ENCODE measurements at regions not wholly inside any gene's neighbourhood (a gene's known extent, or its start where the extent isn't known, plus 50 kb on each side); places are given as distances from the start of the nearest gene placed in this dataset.

GRCh38 chr7:132899-133298 is 59.5 kb upstream of the FAM20C start:
- Histone ChIP-seq H3K27me3 (ENCODE audit: control insufficient read depth, insufficient read depth, low read length) (no peaks in the 10 kb centered on the region), H3K4me1 (ENCODE audit: control insufficient read depth, insufficient read depth, low read length) (peaks cover 31% of the 10 kb centered on the region), H3K4me3 (ENCODE audit: low read depth, low read length) (no peak overlapping the region), H3K36me3 (ENCODE audit: control insufficient read depth, insufficient read depth, low read length) (no peaks in the 10 kb centered on the region), H3K9me3 (ENCODE audit: control insufficient read depth, insufficient read depth, low read length) (no peaks in the 10 kb centered on the region), H3K27ac (ENCODE audit: low read depth, low read length) (no peak overlapping the region)
- WGBS (ENCODE audit: insufficient coverage), result no CpG with 5 or more reads among the region's 2 CpGs
- DNase-seq (ENCODE audit: low read depth in 4 of 6, low spot score in 6 of 6), result no peak

- H3K9me3 ChIP-seq (ENCODE audit: control insufficient read depth, insufficient read depth, low read length), result no peaks in the 10 kb centered on the region
- no peaks in the 10 kb centered on the region for H3K36me3 ChIP-seq (ENCODE audit: control insufficient read depth, insufficient read depth, low read length)
- no peak for DNase-seq (ENCODE audit: low read depth in 4 of 6, low spot score in 6 of 6)
- no peaks in the 10 kb centered on the region for H3K27me3 ChIP-seq (ENCODE audit: control insufficient read depth, insufficient read depth, low read length)
- no CpG with 5 or more reads among the region's 11 CpGs for WGBS (ENCODE audit: insufficient coverage)
- H3K27ac ChIP-seq (ENCODE audit: low read depth, low read length), result no peak overlapping the region
- no peak overlapping the region for H3K4me3 ChIP-seq (ENCODE audit: low read depth, low read length)
- H3K4me1 ChIP-seq (ENCODE audit: control insufficient read depth, insufficient read depth, low read length), result peaks cover 31% of the 10 kb centered on the region
These were observed 58.9 kb upstream of the FAM20C start for GRCh38 chr7:133470-133869.

- WGBS (ENCODE audit: insufficient coverage), result 86% methylated on average over 15 of the region's 15 CpGs
- H3K36me3 ChIP-seq (ENCODE audit: control insufficient read depth, insufficient read depth, low read length), result no peaks in the 10 kb centered on the region
- H3K4me1 ChIP-seq (ENCODE audit: control insufficient read depth, insufficient read depth, low read length), result peaks cover 32% of the 10 kb centered on the region
- no peaks in the 10 kb centered on the region for H3K27me3 ChIP-seq (ENCODE audit: control insufficient read depth, insufficient read depth, low read length)
- H3K4me3 ChIP-seq (ENCODE audit: low read depth, low read length), result no peak overlapping the region
- H3K27ac ChIP-seq (ENCODE audit: low read depth, low read length), result no peak overlapping the region
- DNase-seq (ENCODE audit: low read depth in 4 of 6, low spot score in 6 of 6), result no peak
- H3K9me3 ChIP-seq (ENCODE audit: control insufficient read depth, insufficient read depth, low read length), result no peaks in the 10 kb centered on the region
These were observed 58.3 kb upstream of the FAM20C start for GRCh38 chr7:134029-134428.

- no peaks in the 10 kb centered on the region for H3K9me3 ChIP-seq (ENCODE audit: control insufficient read depth, insufficient read depth, low read length)
- no peaks in the 10 kb centered on the region for H3K27me3 ChIP-seq (ENCODE audit: control insufficient read depth, insufficient read depth, low read length)
- WGBS (ENCODE audit: insufficient coverage), result 96% methylated on average over 17 of the region's 21 CpGs
- H3K27ac ChIP-seq (ENCODE audit: low read depth, low read length), result no peak overlapping the region
- H3K4me1 ChIP-seq (ENCODE audit: control insufficient read depth, insufficient read depth, low read length), result peaks cover 33% of the 10 kb centered on the region
- H3K36me3 ChIP-seq (ENCODE audit: control insufficient read depth, insufficient read depth, low read length), result no peaks in the 10 kb centered on the region
- no peak overlapping the region for H3K4me3 ChIP-seq (ENCODE audit: low read depth, low read length)
- no peak for DNase-seq (ENCODE audit: low read depth in 4 of 6, low spot score in 6 of 6)
These were observed 57.7 kb upstream of the FAM20C start for GRCh38 chr7:134561-135256.

DNA sequence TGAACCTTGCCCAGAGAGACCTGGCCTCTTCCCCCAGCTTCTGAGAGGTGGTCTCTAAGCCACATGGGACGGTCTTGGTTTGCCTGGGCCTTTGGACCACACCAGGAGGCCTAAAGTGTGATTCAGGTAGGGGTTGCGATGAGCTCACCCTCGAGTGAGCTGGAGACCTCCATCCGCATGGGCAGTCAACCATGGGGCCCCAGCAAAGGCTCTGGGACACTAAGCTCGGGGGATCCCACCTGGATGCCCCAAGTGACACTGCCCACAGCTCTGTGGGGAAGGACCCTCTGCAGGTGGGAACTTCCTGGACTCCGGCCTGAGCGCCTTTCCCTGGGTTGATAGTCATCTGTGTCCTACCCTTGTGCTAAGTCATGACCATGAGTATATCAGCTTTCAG is 57.1 kb upstream of the FAM20C start:
- Histone ChIP-seq H3K27me3 (ENCODE audit: control insufficient read depth, insufficient read depth, low read length) (no peaks in the 10 kb centered on the region), H3K9me3 (ENCODE audit: control insufficient read depth, insufficient read depth, low read length) (no peaks in the 10 kb centered on the region), H3K4me3 (ENCODE audit: low read depth, low read length) (no peak overlapping the region), H3K27ac (ENCODE audit: low read depth, low read length) (no peak overlapping the region), H3K4me1 (ENCODE audit: control insufficient read depth, insufficient read depth, low read length) (peaks cover 31% of the 10 kb centered on the region), H3K36me3 (ENCODE audit: control insufficient read depth, insufficient read depth, low read length) (no peaks in the 10 kb centered on the region)
- WGBS (ENCODE audit: insufficient coverage), result 89% methylated on average over 7 of the region's 7 CpGs
- DNase-seq (ENCODE audit: low read depth in 4 of 6, low spot score in 6 of 6), result no peak

DNA sequence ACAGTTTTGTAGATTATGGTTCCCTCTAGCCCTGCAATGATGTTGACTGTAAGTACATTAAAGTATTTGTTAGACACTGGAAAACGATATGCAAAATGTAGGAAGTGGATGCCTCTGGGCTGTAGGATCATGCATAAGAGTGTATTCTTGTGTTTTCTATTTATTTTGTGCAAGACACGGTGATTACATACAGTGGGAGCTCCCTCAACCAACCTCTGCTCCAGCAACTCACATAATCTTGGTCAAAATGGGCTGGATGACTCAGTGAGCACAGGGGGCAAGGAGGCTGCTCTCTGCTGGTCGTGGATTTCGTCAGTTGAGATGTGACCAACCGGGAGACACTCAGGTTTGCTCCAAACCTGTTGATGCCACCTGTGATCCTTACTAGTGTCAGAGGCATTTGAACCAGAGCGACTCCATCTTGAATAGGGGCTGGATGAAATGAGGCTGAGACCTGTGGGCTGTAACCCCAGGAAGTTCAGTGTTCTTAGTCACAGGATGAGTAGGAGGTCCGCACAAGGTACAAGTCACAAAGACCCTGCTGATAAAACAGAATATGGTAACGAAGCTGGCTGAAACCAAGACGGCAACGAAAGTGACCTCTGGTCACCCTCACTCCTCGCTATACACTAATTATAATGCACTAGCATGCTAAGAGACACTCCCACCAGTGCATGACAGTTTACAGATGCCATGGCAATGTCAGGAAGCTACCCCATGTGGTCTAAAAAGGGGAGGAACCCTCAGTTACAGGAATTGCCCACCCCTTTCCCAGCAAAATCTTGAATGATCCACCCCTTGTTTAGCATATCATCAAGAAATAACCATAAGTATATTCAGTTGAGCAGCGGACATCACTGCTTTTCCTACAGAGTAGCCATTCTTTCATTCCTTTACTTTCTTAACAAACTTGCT is 56.4 kb upstream of the FAM20C start:
- Histone ChIP-seq H3K9me3 (ENCODE audit: control insufficient read depth, insufficient read depth, low read length) (no peaks in the 10 kb centered on the region), H3K27ac (ENCODE audit: low read depth, low read length) (no peak overlapping the region), H3K36me3 (ENCODE audit: control insufficient read depth, insufficient read depth, low read length) (no peaks in the 10 kb centered on the region), H3K4me1 (ENCODE audit: control insufficient read depth, insufficient read depth, low read length) (peaks cover 27% of the 10 kb centered on the region), H3K4me3 (ENCODE audit: low read depth, low read length) (no peak overlapping the region), H3K27me3 (ENCODE audit: control insufficient read depth, insufficient read depth, low read length) (no peaks in the 10 kb centered on the region)
- 92% methylated on average over 8 of the region's 12 CpGs for WGBS (ENCODE audit: insufficient coverage)
- no peak for DNase-seq (ENCODE audit: low read depth in 4 of 6, low spot score in 6 of 6)

DNA sequence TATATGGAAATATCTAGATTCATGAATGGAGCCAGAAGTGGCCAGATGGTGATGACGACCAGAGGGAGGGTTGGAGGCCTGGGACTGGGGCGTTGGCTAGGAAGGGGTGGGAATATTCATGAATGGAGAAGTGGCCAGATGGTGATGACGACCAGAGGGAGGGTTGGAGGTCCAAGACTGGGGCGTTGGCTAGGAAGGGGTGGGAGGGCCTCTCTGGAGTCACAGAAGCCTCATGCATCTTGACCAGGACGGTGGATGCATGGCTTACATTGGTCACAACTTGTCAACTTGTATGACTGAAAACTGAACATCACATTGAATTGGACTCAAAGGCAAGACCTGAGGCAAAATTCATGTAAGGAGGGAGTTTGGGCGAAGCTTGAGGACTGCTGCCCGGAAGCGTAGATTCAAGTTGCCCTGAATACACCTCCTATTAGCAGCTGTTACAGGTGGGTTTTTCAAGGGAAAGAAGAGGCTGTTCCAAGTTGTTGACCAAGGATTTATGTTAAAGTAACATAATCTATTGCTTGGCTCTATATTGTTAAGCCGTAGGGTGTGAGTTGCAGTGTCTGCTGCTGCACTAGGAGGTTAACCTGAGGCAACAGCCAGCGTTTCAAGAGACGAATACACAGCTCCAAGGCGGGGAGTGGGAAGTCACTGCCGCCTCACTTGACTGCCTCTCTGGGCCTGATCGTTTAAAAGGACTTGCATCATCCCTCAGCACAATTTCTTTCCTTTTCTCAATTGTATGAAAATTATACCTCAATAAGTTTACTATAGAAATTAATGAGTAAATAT is 55.1 kb upstream of the FAM20C start:
- Histone ChIP-seq H3K27ac (ENCODE audit: low read depth, low read length) (no peak overlapping the region), H3K4me1 (ENCODE audit: control insufficient read depth, insufficient read depth, low read length) (peaks cover 16% of the 10 kb centered on the region), H3K4me3 (ENCODE audit: low read depth, low read length) (no peak overlapping the region), H3K9me3 (ENCODE audit: control insufficient read depth, insufficient read depth, low read length) (no peaks in the 10 kb centered on the region), H3K27me3 (ENCODE audit: control insufficient read depth, insufficient read depth, low read length) (no peaks in the 10 kb centered on the region), H3K36me3 (ENCODE audit: control insufficient read depth, insufficient read depth, low read length) (no peaks in the 10 kb centered on the region)
- DNase-seq (ENCODE audit: low read depth in 4 of 6, low spot score in 6 of 6), result no peak
- WGBS (ENCODE audit: insufficient coverage), result 74% methylated on average over 9 of the region's 14 CpGs

- H3K4me1 ChIP-seq (ENCODE audit: control insufficient read depth, insufficient read depth, low read length), result peaks cover 16% of the 10 kb centered on the region
- H3K27ac ChIP-seq (ENCODE audit: low read depth, low read length), result no peak overlapping the region
- H3K9me3 ChIP-seq (ENCODE audit: control insufficient read depth, insufficient read depth, low read length), result no peaks in the 10 kb centered on the region
- H3K36me3 ChIP-seq (ENCODE audit: control insufficient read depth, insufficient read depth, low read length), result peaks cover under 1% of the 10 kb centered on the region
- peak in 1 of 6 donors; percentile 64 for DNase-seq (ENCODE audit: low read depth in 4 of 6, low spot score in 6 of 6)
- H3K27me3 ChIP-seq (ENCODE audit: control insufficient read depth, insufficient read depth, low read length), result no peaks in the 10 kb centered on the region
- no peak overlapping the region for H3K4me3 ChIP-seq (ENCODE audit: low read depth, low read length)
- 35% methylated on average over 3 of the region's 6 CpGs for WGBS (ENCODE audit: insufficient coverage)
These were observed 53.2 kb upstream of the FAM20C start for GRCh38 chr7:139131-139530.

DNA sequence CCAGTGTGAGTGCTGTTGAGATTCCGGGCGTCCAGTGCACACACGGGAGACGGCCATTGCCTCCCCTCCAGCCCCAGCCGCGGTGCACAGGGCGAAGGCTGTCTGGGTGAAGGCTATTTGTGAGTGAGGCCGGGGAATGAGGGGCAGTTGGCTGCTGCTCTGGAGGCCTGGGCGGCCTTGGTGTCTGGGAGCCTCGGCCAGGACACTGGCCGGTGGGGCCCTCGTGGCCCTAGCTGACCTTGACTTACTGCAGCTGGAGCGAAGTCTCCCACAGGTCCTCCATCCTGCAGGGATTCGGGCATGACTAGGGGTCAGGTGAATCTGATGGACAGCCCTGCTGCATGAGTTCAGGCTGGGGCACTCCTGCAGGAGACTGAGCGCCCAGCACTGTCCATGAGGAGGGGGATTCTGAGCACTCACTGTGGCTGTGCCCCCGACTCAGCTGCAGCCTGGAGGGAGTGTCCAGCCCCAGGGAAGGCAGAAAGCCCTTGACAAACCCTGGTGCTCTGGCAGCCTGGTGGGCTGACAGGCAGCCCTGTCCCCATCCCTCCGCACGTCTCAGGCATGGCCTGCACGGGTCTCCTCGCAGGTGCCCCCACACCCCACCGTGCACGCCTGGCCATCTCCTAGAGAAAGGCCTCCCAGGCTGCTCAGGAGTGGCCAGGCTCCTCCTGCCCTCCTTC is 52.7 kb upstream of the FAM20C start:
- peaks cover 16% of the 10 kb centered on the region for H3K4me1 ChIP-seq (ENCODE audit: control insufficient read depth, insufficient read depth, low read length)
- no peak overlapping the region for H3K4me3 ChIP-seq (ENCODE audit: low read depth, low read length)
- peaks cover 5% of the 10 kb centered on the region for H3K36me3 ChIP-seq (ENCODE audit: control insufficient read depth, insufficient read depth, low read length)
- no peaks in the 10 kb centered on the region for H3K9me3 ChIP-seq (ENCODE audit: control insufficient read depth, insufficient read depth, low read length)
- no peak for DNase-seq (ENCODE audit: low read depth in 4 of 6, low spot score in 6 of 6)
- no peaks in the 10 kb centered on the region for H3K27me3 ChIP-seq (ENCODE audit: control insufficient read depth, insufficient read depth, low read length)
- WGBS (ENCODE audit: insufficient coverage), result 90% methylated on average over 16 of the region's 22 CpGs
- no peak overlapping the region for H3K27ac ChIP-seq (ENCODE audit: low read depth, low read length)
